Memory B cell (primary cell): ENCODE measurements at regions not wholly inside any gene's neighbourhood (a gene's known extent, or its start where the extent isn't known, plus 50 kb on each side); places are given as distances from the start of the nearest gene placed in this dataset.

Experiments
- ATAC-seq: fragments of 150-1000 bp; cut with Tn5 transposase; 2 replicates; pipeline ENCODE4 v1.10.0; 2021; ENCODE audit warnings: low read depth, mild to moderate bottlenecking, moderate library complexity
- DNase-seq, 2 donors: peaks; one replicate each; pipeline ENCODE4 v3.0.0; 2022; ENCODE audit warnings: low spot score in 2 of 2
- H3K27ac Mint-ChIP-seq: one replicate; pipeline ENCODE4 v1.8.0; 2022; ENCODE audit warnings: mild to moderate bottlenecking, moderate library complexity, mixed read lengths
- H3K27me3 Mint-ChIP-seq: one replicate; pipeline ENCODE4 v1.8.0; 2022; ENCODE audit warnings: mixed read lengths
- H3K36me3 Mint-ChIP-seq: one replicate; pipeline ENCODE4 v1.8.0; 2022; ENCODE audit warnings: mild to moderate bottlenecking, mixed read lengths
- H3K4me1 Mint-ChIP-seq: one replicate; pipeline ENCODE4 v1.8.0; 2022; ENCODE audit warnings: mixed read lengths
- H3K4me3 Mint-ChIP-seq: one replicate; pipeline ENCODE4 v1.8.0; 2022; ENCODE audit warnings: mild to moderate bottlenecking, moderate library complexity, mixed read lengths
- H3K9me3 Mint-ChIP-seq: one replicate; pipeline ENCODE4 v1.8.0; 2022; ENCODE audit warnings: mixed read lengths

DNA sequence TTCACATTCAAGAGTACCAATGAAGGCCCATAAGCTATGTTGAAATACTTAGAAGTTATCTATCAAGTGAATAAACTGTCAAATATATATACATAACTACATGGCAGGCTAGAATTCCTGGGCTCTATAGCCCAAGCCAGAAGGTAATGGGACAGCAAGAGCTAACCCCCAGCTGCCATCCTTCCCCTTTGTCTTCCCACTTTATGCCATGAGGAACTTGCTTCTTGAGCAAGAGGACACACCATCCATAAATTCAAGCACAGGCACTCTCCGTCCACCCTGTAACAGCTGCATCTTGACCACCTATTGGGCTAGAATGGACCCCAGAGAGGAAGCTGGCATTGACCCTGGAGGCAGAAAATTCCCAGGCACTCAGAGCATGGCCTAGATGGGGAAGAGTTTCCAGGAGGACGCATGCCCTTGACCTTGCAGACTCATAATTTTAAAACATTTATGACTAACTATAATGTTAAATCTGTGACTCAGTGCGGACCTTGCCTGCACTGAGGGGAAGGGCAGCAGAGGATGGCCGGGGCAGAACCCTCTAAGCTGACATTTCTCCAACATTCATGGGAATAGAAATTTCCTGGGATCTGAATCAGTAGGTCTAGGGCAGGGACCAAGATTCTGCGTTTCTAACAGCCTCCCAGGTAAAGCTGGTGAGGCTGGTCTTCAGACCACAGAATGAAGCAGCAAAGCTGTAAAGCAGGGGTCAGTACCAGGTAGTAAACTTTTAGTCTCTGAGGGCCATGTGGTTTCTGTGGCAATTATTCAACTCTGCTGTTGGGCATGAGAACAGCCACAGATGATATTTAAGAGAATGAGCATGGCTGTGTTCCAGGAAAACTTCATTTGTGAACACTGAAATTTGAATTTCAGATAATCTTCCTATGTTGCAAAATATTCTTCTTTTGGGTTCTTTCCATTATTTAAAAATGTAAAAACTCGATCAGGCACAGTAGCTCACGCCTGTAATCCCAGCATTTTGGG lies 71.4 kb upstream of the CLDN10 start:
- peaks cover 6% of the 10 kb centered on the region for H3K27me3 Mint-ChIP-seq
- H3K27ac Mint-ChIP-seq = no peak overlapping the region
- ATAC-seq (no peak), DNase-seq (no peak)
- H3K36me3 Mint-ChIP-seq = no peaks in the 10 kb centered on the region
- H3K9me3 Mint-ChIP-seq = peaks cover 3% of the 10 kb centered on the region
- H3K4me1 Mint-ChIP-seq = peaks cover 6% of the 10 kb centered on the region
- no peak overlapping the region for H3K4me3 Mint-ChIP-seq

DNA sequence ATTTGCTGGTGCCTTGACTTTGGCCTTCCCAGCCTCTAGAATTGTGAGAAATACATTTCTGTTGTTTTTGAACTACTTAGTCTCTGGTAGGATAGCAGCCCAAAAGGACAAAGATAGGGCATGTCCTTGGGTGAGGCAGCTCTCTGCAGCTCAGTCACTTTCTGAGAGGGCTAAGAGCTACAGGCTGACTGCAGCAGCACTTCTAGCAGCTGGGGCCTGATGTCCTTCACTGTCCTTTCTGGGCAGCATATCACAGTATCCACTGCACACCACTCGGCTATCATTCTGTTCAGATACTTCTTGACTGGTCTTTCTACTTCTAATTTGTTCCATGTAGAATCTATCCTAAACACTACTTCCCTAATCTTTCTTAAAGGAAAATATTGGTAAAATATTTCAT lies 68.5 kb upstream of the CLDN10 start:
- Mint-ChIP-seq H3K9me3 (peaks cover 2% of the 10 kb centered on the region), H3K36me3 (no peaks in the 10 kb centered on the region), H3K4me3 (no peak overlapping the region), H3K27me3 (peaks cover 4% of the 10 kb centered on the region), H3K27ac (no peak overlapping the region), H3K4me1 (peaks cover 6% of the 10 kb centered on the region)
- DNase-seq = no peak
- no peak for ATAC-seq

DNA sequence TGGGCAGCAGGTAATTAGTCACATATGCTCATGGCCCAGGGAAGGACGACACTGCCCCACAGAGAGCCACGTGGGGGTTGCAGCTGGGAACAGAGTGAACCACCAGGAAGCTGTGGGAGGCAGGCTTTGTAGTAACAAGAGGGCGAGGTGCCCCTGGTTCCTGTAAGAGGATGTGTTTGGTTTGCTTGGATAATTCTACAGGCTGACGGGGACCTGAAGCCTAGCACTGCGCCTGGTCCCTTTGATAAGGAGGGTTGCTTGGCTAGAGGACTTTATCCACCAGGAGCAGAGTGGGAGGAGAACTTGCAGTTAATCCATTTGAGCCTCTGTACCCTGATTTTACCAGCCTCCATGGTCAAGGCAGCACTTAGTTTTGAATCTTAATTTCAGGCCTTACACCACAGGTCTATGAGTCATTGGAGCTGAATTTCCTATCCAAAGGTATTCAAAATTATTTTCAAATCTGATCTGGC lies 67.4 kb upstream of the CLDN10 start:
- peaks cover 3% of the 10 kb centered on the region for H3K27me3 Mint-ChIP-seq
- peaks cover 2% of the 10 kb centered on the region for H3K4me1 Mint-ChIP-seq
- peaks cover 2% of the 10 kb centered on the region for H3K9me3 Mint-ChIP-seq
- H3K4me3 Mint-ChIP-seq = no peak overlapping the region
- DNase-seq (no peak), ATAC-seq (no peak)
- H3K36me3 Mint-ChIP-seq = no peaks in the 10 kb centered on the region
- no peak overlapping the region for H3K27ac Mint-ChIP-seq

GRCh38 chr13:95485518-95486144 lies 66.9 kb upstream of the CLDN10 start:
- DNase-seq = no peak
- H3K36me3 Mint-ChIP-seq = no peaks in the 10 kb centered on the region
- peaks cover 3% of the 10 kb centered on the region for H3K27me3 Mint-ChIP-seq
- H3K4me1 Mint-ChIP-seq = no peaks in the 10 kb centered on the region
- no peak for ATAC-seq
- H3K27ac Mint-ChIP-seq = no peak overlapping the region
- peaks cover 2% of the 10 kb centered on the region for H3K9me3 Mint-ChIP-seq
- no peak overlapping the region for H3K4me3 Mint-ChIP-seq

- ATAC-seq = no peak
- Mint-ChIP-seq H3K27me3 (peaks cover 13% of the 10 kb centered on the region), H3K36me3 (peaks cover 5% of the 10 kb centered on the region)
Measured at GRCh38 chr13:95492044-95492801, 60.3 kb upstream of the CLDN10 start.

DNA sequence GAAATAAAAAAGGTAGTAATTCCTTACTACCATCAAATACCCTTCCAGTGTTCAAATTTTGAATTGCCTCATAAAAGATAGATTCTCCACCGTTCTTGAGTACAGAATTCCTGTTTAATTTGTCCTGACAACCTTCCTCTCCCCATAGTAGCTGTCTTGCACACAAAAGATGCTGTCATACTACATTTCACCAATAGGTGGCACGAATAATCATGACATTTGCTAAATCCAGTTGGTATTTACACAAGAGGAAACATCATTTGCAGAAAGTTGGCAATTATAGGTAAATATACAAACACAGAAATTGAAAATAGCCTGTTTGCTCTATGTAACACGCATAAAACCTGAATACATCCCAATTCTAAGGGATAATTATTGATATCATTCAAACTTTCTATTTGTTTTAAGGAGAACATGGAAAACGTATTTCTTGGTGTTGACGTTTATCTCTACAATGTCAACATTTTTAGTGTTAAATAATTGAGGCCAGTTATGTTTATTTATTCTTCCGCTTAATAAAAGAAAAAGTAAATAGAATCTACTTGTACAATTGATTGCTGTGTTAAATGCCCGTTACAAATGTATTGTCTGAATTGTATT lies 58.3 kb upstream of the CLDN10 start:
- Mint-ChIP-seq H3K4me1 (peaks cover 3% of the 10 kb centered on the region), H3K9me3 (peaks cover 10% of the 10 kb centered on the region), H3K4me3 (no peak overlapping the region), H3K36me3 (peaks cover 5% of the 10 kb centered on the region), H3K27ac (no peak overlapping the region), H3K27me3 (peaks cover 13% of the 10 kb centered on the region)
- DNase-seq (peak in 1 of 2 donors; percentile 18), ATAC-seq (no peak)

More at GRCh38 chr13:95492044-95492801, 60.3 kb upstream of the CLDN10 start:
- H3K4me3 Mint-ChIP-seq = no peak overlapping the region
- no peak for DNase-seq
- H3K27ac Mint-ChIP-seq = no peak overlapping the region
- peaks cover 3% of the 10 kb centered on the region for H3K4me1 Mint-ChIP-seq
- peaks cover 10% of the 10 kb centered on the region for H3K9me3 Mint-ChIP-seq

GRCh38 chr13:95496485-95496884 lies 56.0 kb upstream of the CLDN10 start:
- peaks cover 3% of the 10 kb centered on the region for H3K4me1 Mint-ChIP-seq
- no peak overlapping the region for H3K27ac Mint-ChIP-seq
- DNase-seq (no peak), ATAC-seq (no peak)
- peaks cover 17% of the 10 kb centered on the region for H3K9me3 Mint-ChIP-seq
- H3K4me3 Mint-ChIP-seq = no peak overlapping the region
- peaks cover 7% of the 10 kb centered on the region for H3K36me3 Mint-ChIP-seq
- H3K27me3 Mint-ChIP-seq = peaks cover 18% of the 10 kb centered on the region

- DNase-seq (no peak), ATAC-seq (no peak)
- Mint-ChIP-seq H3K4me1 (peaks cover 3% of the 10 kb centered on the region), H3K27me3 (peaks cover 18% of the 10 kb centered on the region), H3K36me3 (peaks cover 7% of the 10 kb centered on the region), H3K9me3 (peaks cover 20% of the 10 kb centered on the region), H3K27ac (no peak overlapping the region), H3K4me3 (no peak overlapping the region)
Measured at GRCh38 chr13:95497381-95497807, 55.1 kb upstream of the CLDN10 start.

GRCh38 chr13:95498886-95499285 lies 53.6 kb upstream of the CLDN10 start:
- H3K4me1 Mint-ChIP-seq = peaks cover 3% of the 10 kb centered on the region
- H3K4me3 Mint-ChIP-seq = no peak overlapping the region
- no peak overlapping the region for H3K27ac Mint-ChIP-seq
- peaks cover 7% of the 10 kb centered on the region for H3K36me3 Mint-ChIP-seq
- peaks cover 14% of the 10 kb centered on the region for H3K27me3 Mint-ChIP-seq
- ATAC-seq (no peak), DNase-seq (no peak)
- H3K9me3 Mint-ChIP-seq = peaks cover 20% of the 10 kb centered on the region

GRCh38 chr13:95499811-95500712 lies 52.5 kb upstream of the CLDN10 start:
- ATAC-seq (no peak), DNase-seq (no peak)
- peaks cover 4% of the 10 kb centered on the region for H3K36me3 Mint-ChIP-seq
- H3K27ac Mint-ChIP-seq = no peak overlapping the region
- H3K4me3 Mint-ChIP-seq = no peak overlapping the region
- H3K27me3 Mint-ChIP-seq = peaks cover 12% of the 10 kb centered on the region
- peaks cover 20% of the 10 kb centered on the region for H3K9me3 Mint-ChIP-seq
- H3K4me1 Mint-ChIP-seq = no peaks in the 10 kb centered on the region

GRCh38 chr13:95502216-95502615 lies 50.3 kb upstream of the CLDN10 start:
- no peaks in the 10 kb centered on the region for H3K4me1 Mint-ChIP-seq
- H3K9me3 Mint-ChIP-seq = peaks cover 11% of the 10 kb centered on the region
- no peak overlapping the region for H3K4me3 Mint-ChIP-seq
- ATAC-seq (no peak), DNase-seq (no peak)
- no peak overlapping the region for H3K27ac Mint-ChIP-seq
- H3K36me3 Mint-ChIP-seq = peaks cover 2% of the 10 kb centered on the region
- H3K27me3 Mint-ChIP-seq = peaks cover 5% of the 10 kb centered on the region
